ENCODE measurements at regions not wholly inside any gene's neighbourhood (a gene's known extent, or its start where the extent isn't known, plus 50 kb on each side); places are given as distances from the start of the nearest gene placed in this dataset.

GRCh38 chr7:124456286-124456685 is 309.3 kb downstream of the GPR37 start:
- Histone ChIP-seq H3K27me3 (no peaks in the 10 kb centered on the region), H3K4me3 (no peak overlapping the region), H3K27ac (no peak overlapping the region), H3K36me3 (no peaks in the 10 kb centered on the region), H3K4me1 (ENCODE audit: insufficient read depth) (no peaks in the 10 kb centered on the region), H3K9me3 (no peaks in the 10 kb centered on the region)
- no peak for DNase-seq
- TF ChIP-seq POLR2A (IDR thresholded peaks at IDR 0.05) (no peak), EP300 (IDR thresholded peaks at IDR 0.05) (no peak), CTCF (IDR thresholded peaks at IDR 0.05) (no peak)
- WGBS, 3 donors, result 75 to 80% (median 76%) methylated on average over 3 of the region's 3 CpGs
- intact Hi-C loops (cut with DNase I), result no loop called here

DNA sequence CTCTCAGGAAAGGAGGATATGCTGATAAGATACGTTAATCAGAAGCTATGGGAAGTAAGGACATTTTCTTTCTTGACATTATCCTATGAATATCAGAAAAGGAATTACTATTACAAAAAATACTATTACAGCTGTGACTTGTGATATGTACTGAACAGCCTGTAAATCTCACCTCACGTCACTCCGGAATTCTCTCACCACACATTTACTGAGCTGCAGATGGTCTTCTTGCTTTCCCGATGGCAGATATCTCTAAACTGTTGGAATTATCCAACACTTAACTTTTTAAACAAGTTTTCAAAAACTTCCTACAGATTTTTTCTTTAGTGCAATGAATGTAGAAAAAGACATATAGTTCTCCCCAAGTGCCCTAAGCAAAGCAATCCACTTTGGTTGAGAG is 313.4 kb downstream of the GPR37 start:
- DNase-seq, result no peak
- H3K9me3 ChIP-seq, result no peaks in the 10 kb centered on the region
- WGBS, 3 donors, result 16 to 22% (median 20%) methylated on average over 4 of the region's 4 CpGs
- TF ChIP-seq POLR2A (IDR thresholded peaks at IDR 0.05), result no peak
- TF ChIP-seq EP300 (IDR thresholded peaks at IDR 0.05), result no peak
- no peak for TF ChIP-seq CTCF (IDR thresholded peaks at IDR 0.05)
- H3K36me3 ChIP-seq, result no peaks in the 10 kb centered on the region
- intact Hi-C loops (cut with DNase I), result no loop called here
- no peak overlapping the region for H3K4me3 ChIP-seq
- H3K4me1 ChIP-seq (ENCODE audit: insufficient read depth), result no peaks in the 10 kb centered on the region
- no peak overlapping the region for H3K27ac ChIP-seq
- H3K27me3 ChIP-seq, result no peaks in the 10 kb centered on the region

DNA sequence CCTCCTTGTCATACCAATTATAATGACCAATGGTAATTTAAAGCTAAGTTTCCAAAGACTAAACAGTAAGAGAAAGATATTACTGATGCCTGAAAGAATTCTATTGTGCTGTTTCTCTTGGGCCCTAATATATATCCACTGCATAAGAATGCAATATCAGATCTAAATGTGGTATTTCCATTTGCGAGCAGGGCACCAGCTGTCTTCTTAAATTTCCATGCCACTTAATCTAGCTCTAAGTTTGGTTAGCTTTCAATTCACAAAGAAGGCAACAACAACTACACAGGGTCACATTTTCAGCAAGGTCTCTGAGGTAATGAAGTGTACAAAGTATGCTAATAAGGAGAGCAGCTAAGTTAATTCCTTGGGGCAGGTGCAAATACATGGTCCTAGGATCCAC is 315.7 kb downstream of the GPR37 start:
- Histone ChIP-seq H3K36me3 (no peaks in the 10 kb centered on the region), H3K4me1 (ENCODE audit: insufficient read depth) (no peaks in the 10 kb centered on the region), H3K27ac (no peak overlapping the region), H3K27me3 (no peaks in the 10 kb centered on the region), H3K9me3 (no peaks in the 10 kb centered on the region), H3K4me3 (no peak overlapping the region)
- DNase-seq, result no peak
- intact Hi-C loops (cut with DNase I), result no loop called here
- no peak for TF ChIP-seq CTCF (IDR thresholded peaks at IDR 0.05)
- TF ChIP-seq EP300 (IDR thresholded peaks at IDR 0.05), result no peak
- TF ChIP-seq POLR2A (IDR thresholded peaks at IDR 0.05), result no peak
- WGBS, 3 donors, result 87 to 91% (median 90%) methylated on average over 1 of the region's 1 CpG

GRCh38 chr7:124444696-124445480 is 320.7 kb downstream of the GPR37 start:
- no peaks in the 10 kb centered on the region for H3K36me3 ChIP-seq
- DNase-seq, result no peak
- no peaks in the 10 kb centered on the region for H3K27me3 ChIP-seq
- intact Hi-C loops (cut with DNase I), result no loop called here
- TF ChIP-seq EP300 (IDR thresholded peaks at IDR 0.05) (no peak), CTCF (IDR thresholded peaks at IDR 0.05) (no peak), POLR2A (IDR thresholded peaks at IDR 0.05) (no peak)
- H3K4me1 ChIP-seq (ENCODE audit: insufficient read depth), result no peaks in the 10 kb centered on the region
- H3K4me3 ChIP-seq, result no peak overlapping the region
- 42 to 53% (median 47%) methylated on average over 2 of the region's 2 CpGs for WGBS, 3 donors
- no peaks in the 10 kb centered on the region for H3K9me3 ChIP-seq
- no peak overlapping the region for H3K27ac ChIP-seq

All from ovary (tissue), 7 donors.